ENCODE measurements at regions not wholly inside any gene's neighbourhood (a gene's known extent, or its start where the extent isn't known, plus 50 kb on each side); places are given as distances from the start of the nearest gene placed in this dataset.
"Not testable (repeated sequence)": the region's sequence is repeated elsewhere in the genome, so short reads cannot be mapped to it uniquely, and the experiment has no call there.

- Mint-ChIP-seq H3K9me3 (no peaks in the 10 kb centered on the region), H3K4me1 (no peaks in the 10 kb centered on the region), H3K36me3 (ENCODE audit: low read depth) (no peaks in the 10 kb centered on the region)
These were observed 348.9 kb upstream of the EPHA6 start for GRCh38 chr3:96465521-96465920.

GRCh38 chr3:96466441-96466840 lies 348.0 kb upstream of the EPHA6 start:
- Mint-ChIP-seq H3K27ac (no peak overlapping the region), H3K9me3 (no peaks in the 10 kb centered on the region), H3K27me3 (ENCODE audit: low read depth) (no peaks in the 10 kb centered on the region), H3K4me3 (no peak overlapping the region), H3K36me3 (ENCODE audit: low read depth) (no peaks in the 10 kb centered on the region), H3K4me1 (no peaks in the 10 kb centered on the region)
- TF ChIP-seq CTCF (IDR thresholded peaks at IDR 0.05; ENCODE audit: unreplicated experiment in 3 of 3), result no peak

More at GRCh38 chr3:96465521-96465920, 348.9 kb upstream of the EPHA6 start:
- H3K27ac Mint-ChIP-seq, result no peak overlapping the region
- no peak overlapping the region for H3K4me3 Mint-ChIP-seq
- no peak for TF ChIP-seq CTCF (IDR thresholded peaks at IDR 0.05; ENCODE audit: unreplicated experiment in 3 of 3)
- no peaks in the 10 kb centered on the region for H3K27me3 Mint-ChIP-seq (ENCODE audit: low read depth)

GRCh38 chr3:96467639-96468038 lies 346.8 kb upstream of the EPHA6 start:
- Mint-ChIP-seq H3K36me3 (ENCODE audit: low read depth) (no peaks in the 10 kb centered on the region), H3K9me3 (no peaks in the 10 kb centered on the region), H3K4me3 (no peak overlapping the region), H3K4me1 (no peaks in the 10 kb centered on the region), H3K27me3 (ENCODE audit: low read depth) (no peaks in the 10 kb centered on the region), H3K27ac (no peak overlapping the region)
- TF ChIP-seq CTCF (IDR thresholded peaks at IDR 0.05; ENCODE audit: unreplicated experiment in 3 of 3), result no peak

- Mint-ChIP-seq H3K4me1 (no peaks in the 10 kb centered on the region), H3K4me3 (no peak overlapping the region), H3K27me3 (ENCODE audit: low read depth) (no peaks in the 10 kb centered on the region), H3K27ac (no peak overlapping the region), H3K36me3 (ENCODE audit: low read depth) (no peaks in the 10 kb centered on the region), H3K9me3 (no peaks in the 10 kb centered on the region)
- TF ChIP-seq CTCF (IDR thresholded peaks at IDR 0.05; ENCODE audit: unreplicated experiment in 3 of 3), result no peak
These were observed 335.9 kb upstream of the EPHA6 start for GRCh38 chr3:96478496-96478895.

GRCh38 chr3:96480881-96481280 lies 333.5 kb upstream of the EPHA6 start:
- H3K27me3 Mint-ChIP-seq (ENCODE audit: low read depth), result no peaks in the 10 kb centered on the region

GRCh38 chr3:96483191-96483590 lies 331.2 kb upstream of the EPHA6 start:
- not testable (repeated sequence) for H3K9me3 Mint-ChIP-seq; H3K4me1 Mint-ChIP-seq; H3K27me3 Mint-ChIP-seq (ENCODE audit: low read depth); H3K27ac Mint-ChIP-seq; H3K36me3 Mint-ChIP-seq (ENCODE audit: low read depth); H3K4me3 Mint-ChIP-seq

More at GRCh38 chr3:96480881-96481280, 333.5 kb upstream of the EPHA6 start:
- Mint-ChIP-seq H3K9me3 (no peaks in the 10 kb centered on the region), H3K36me3 (ENCODE audit: low read depth) (no peaks in the 10 kb centered on the region), H3K4me3 (no peak overlapping the region), H3K4me1 (no peaks in the 10 kb centered on the region), H3K27ac (no peak overlapping the region)
- TF ChIP-seq CTCF (IDR thresholded peaks at IDR 0.05; ENCODE audit: unreplicated experiment in 3 of 3), result no peak

All from nephron (organoid).